ENCODE measurements at regions not wholly inside any gene's neighbourhood (a gene's known extent, or its start where the extent isn't known, plus 50 kb on each side); places are given as distances from the start of the nearest gene placed in this dataset.

- no peak overlapping the region for H3K4me3 ChIP-seq (replicated peaks in 1 of 3; ENCODE audit: insufficient read depth in 1 of 3, low read depth in 1 of 3, low read length in 3 of 3)
- intact Hi-C loops (cut with micrococcal nuclease) (no loop called here), dilution Hi-C loops (cut with MboI; ENCODE audit: extremely low pct_ligation_motif_present, low sequenced_read_pairs) (no loop called here)
- no peaks in the 10 kb centered on the region for H3K36me3 ChIP-seq (ENCODE audit: control insufficient read depth in 2 of 2, extremely low read depth in 1 of 2, insufficient read depth in 2 of 2, low read length in 2 of 2)
- ChIA-PET CTCF (no interaction called here), POLR2A (no interaction called here)
- no peak for TF ChIP-seq MYC (IDR thresholded peaks at IDR 0.05; ENCODE audit: low read depth, low read length)
- TF ChIP-seq EZH2 (IDR thresholded peaks at IDR 0.05; ENCODE audit: borderline replicate concordance, low read depth, low read length, severe bottlenecking): no peak
- TF ChIP-seq POLR2A (IDR thresholded peaks at IDR 0.05; ENCODE audit: low read depth, low read length): no peak
- no peak for TF ChIP-seq GATA2 (IDR thresholded peaks at IDR 0.05; ENCODE audit: insufficient read depth, insufficient read length, low read depth, low read length)
- no peak for TF ChIP-seq MAX (IDR thresholded peaks at IDR 0.05; ENCODE audit: insufficient read depth, insufficient read length)
- H3K27me3 ChIP-seq (ENCODE audit: control insufficient read depth in 2 of 2, insufficient read depth in 2 of 2, low read length in 2 of 2): no peaks in the 10 kb centered on the region
- H2AFZ ChIP-seq (ENCODE audit: low read depth, low read length): no peak overlapping the region
- FAIRE-seq (no peak), DNase-seq (ENCODE audit: low read depth, low spot score) (no peak)
- no peaks in the 10 kb centered on the region for H3K9me1 ChIP-seq (replicated peaks; ENCODE audit: control insufficient read depth, extremely low read depth, insufficient read depth, low read length)
- BruUV-seq (replicated peaks): no TSS peak
- H4K20me1 ChIP-seq (replicated peaks; ENCODE audit: control insufficient read depth, extremely low read depth, insufficient read depth, low read length): no peaks in the 10 kb centered on the region
- H3K9me3 ChIP-seq (replicated peaks; ENCODE audit: control insufficient read depth, insufficient read depth, low read length): no peaks in the 10 kb centered on the region
- H3K9ac ChIP-seq (replicated peaks; ENCODE audit: extremely low read depth, insufficient read depth, low read length): no peak overlapping the region
- no peaks in the 10 kb centered on the region for H3K79me2 ChIP-seq (ENCODE audit: control insufficient read depth, insufficient read depth, low read length)
- no peak overlapping the region for H3K4me2 ChIP-seq (ENCODE audit: insufficient read depth, low read length)
- no peaks in the 10 kb centered on the region for H3K4me1 ChIP-seq (ENCODE audit: control insufficient read depth, extremely low read depth, insufficient read depth, low read length)
- no peak overlapping the region for H3K27ac ChIP-seq (ENCODE audit: insufficient read depth, low read depth, low read length)
Observed at GRCh38 chr2:212644195-212644837, 105.7 kb upstream of the ERBB4 start.

- intact Hi-C loops (cut with micrococcal nuclease): no loop called here
- Histone ChIP-seq H3K9me1 (replicated peaks; ENCODE audit: control insufficient read depth, extremely low read depth, insufficient read depth, low read length) (no peaks in the 10 kb centered on the region), H3K4me1 (ENCODE audit: control insufficient read depth, extremely low read depth, insufficient read depth, low read length) (no peaks in the 10 kb centered on the region), H2AFZ (ENCODE audit: low read depth, low read length) (no peak overlapping the region), H4K20me1 (replicated peaks; ENCODE audit: control insufficient read depth, extremely low read depth, insufficient read depth, low read length) (no peaks in the 10 kb centered on the region), H3K9ac (replicated peaks; ENCODE audit: extremely low read depth, insufficient read depth, low read length) (no peak overlapping the region), H3K79me2 (ENCODE audit: control insufficient read depth, insufficient read depth, low read length) (no peaks in the 10 kb centered on the region), H3K4me3 (replicated peaks in 1 of 3; ENCODE audit: insufficient read depth in 1 of 3, low read depth in 1 of 3, low read length in 3 of 3) (no peak overlapping the region), H3K36me3 (ENCODE audit: control insufficient read depth in 2 of 2, extremely low read depth in 1 of 2, insufficient read depth in 2 of 2, low read length in 2 of 2) (no peaks in the 10 kb centered on the region), H3K4me2 (ENCODE audit: insufficient read depth, low read length) (no peak overlapping the region), H3K27me3 (ENCODE audit: control insufficient read depth in 2 of 2, insufficient read depth in 2 of 2, low read length in 2 of 2) (no peaks in the 10 kb centered on the region), H3K9me3 (replicated peaks; ENCODE audit: control insufficient read depth, insufficient read depth, low read length) (no peaks in the 10 kb centered on the region), H3K27ac (ENCODE audit: insufficient read depth, low read depth, low read length) (no peak overlapping the region)
- TF ChIP-seq MAX (IDR thresholded peaks at IDR 0.05; ENCODE audit: insufficient read depth, insufficient read length) (no peak), GATA2 (IDR thresholded peaks at IDR 0.05; ENCODE audit: insufficient read depth, insufficient read length, low read depth, low read length) (no peak), POLR2AphosphoS5 (IDR thresholded peaks at IDR 0.05; ENCODE audit: insufficient read depth, low read depth, low read length) (no peak), FOS (IDR thresholded peaks at IDR 0.05; ENCODE audit: borderline replicate concordance, insufficient read depth, low read length) (no peak), MYC (IDR thresholded peaks at IDR 0.05; ENCODE audit: low read depth, low read length) (no peak), JUN (IDR thresholded peaks at IDR 0.05; ENCODE audit: borderline replicate concordance, insufficient read depth, insufficient read length, low read depth) (no peak), EZH2 (IDR thresholded peaks at IDR 0.05; ENCODE audit: borderline replicate concordance, low read depth, low read length, severe bottlenecking) (no peak), CTCF (IDR thresholded peaks at IDR 0.05; ENCODE audit: extremely low read depth in 1 of 2, insufficient read depth in 1 of 2, low read depth in 1 of 2, low read length in 2 of 2) (no peak), POLR2A (IDR thresholded peaks at IDR 0.05; ENCODE audit: low read depth, low read length) (no peak)
- FAIRE-seq (no peak), DNase-seq (ENCODE audit: low read depth, low spot score) (no peak)
- CTCF ChIA-PET: no interaction called here
- BruUV-seq (replicated peaks): no TSS peak
- POLR2A ChIA-PET: no interaction called here
- dilution Hi-C loops (cut with MboI; ENCODE audit: extremely low pct_ligation_motif_present, low sequenced_read_pairs): no loop called here
Observed at GRCh38 chr2:212640428-212640827, 101.8 kb upstream of the ERBB4 start.
